ENCODE measurements at regions not wholly inside any gene's neighbourhood (a gene's known extent, or its start where the extent isn't known, plus 50 kb on each side); places are given as distances from the start of the nearest gene placed in this dataset.

- TF ChIP-seq, protein P1, sequence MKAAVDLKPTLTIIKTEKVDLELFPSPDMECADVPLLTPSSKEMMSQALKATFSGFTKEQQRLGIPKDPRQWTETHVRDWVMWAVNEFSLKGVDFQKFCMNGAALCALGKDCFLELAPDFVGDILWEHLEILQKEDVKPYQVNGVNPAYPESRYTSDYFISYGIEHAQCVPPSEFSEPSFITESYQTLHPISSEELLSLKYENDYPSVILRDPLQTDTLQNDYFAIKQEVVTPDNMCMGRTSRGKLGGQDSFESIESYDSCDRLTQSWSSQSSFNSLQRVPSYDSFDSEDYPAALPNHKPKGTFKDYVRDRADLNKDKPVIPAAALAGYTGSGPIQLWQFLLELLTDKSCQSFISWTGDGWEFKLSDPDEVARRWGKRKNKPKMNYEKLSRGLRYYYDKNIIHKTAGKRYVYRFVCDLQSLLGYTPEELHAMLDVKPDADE (conservative IDR thresholded peaks at IDR 0.05; ENCODE audit: control insufficient read depth, low read depth, low read length) = no peak
- TF ChIP-seq TCF15 (CRISPR knock-in tag; IDR thresholded peaks at IDR 0.05) (no peak), CEBPB (tag; IDR thresholded peaks at IDR 0.05) (peak; percentile 81), ADNP (tag; IDR thresholded peaks at IDR 0.05) (no peak), HDAC1 (IDR thresholded peaks at IDR 0.05) (no peak), BRCA1 (IDR thresholded peaks at IDR 0.05) (no peak), BRCA1 (CRISPR knock-in tag; IDR thresholded peaks at IDR 0.05) (no peak), ZNF766 (CRISPR knock-in tag; conservative IDR thresholded peaks at IDR 0.05) (peak; percentile 61; the same call in 1 of the 2 replicates), HNRNPL (IDR thresholded peaks at IDR 0.05; ENCODE audit: low read depth, low read length) (no peak), TAF9B (IDR thresholded peaks at IDR 0.05; ENCODE audit: partially characterized antibody) (no peak), ZNF639 (CRISPR knock-in tag; conservative IDR thresholded peaks at IDR 0.05 in 1 of 2, IDR thresholded peaks at IDR 0.05 in 1 of 2) (peak in 1 of 2 experiments; percentile 54; a peak in 2 of 4 replicates)
These were observed 147.6 kb downstream of the CDC42EP3 start (continued) for GRCh38 chr2:37523814-37524362.

Measured in K562 (cell line).